Ascending aorta (tissue), 2 donors: ENCODE measurements at regions not wholly inside any gene's neighbourhood (a gene's known extent, or its start where the extent isn't known, plus 50 kb on each side); places are given as distances from the start of the nearest gene placed in this dataset.
A peak's percentile ranks its signal among the peaks of the same experiment; 100 is the strongest.
"Not testable (repeated sequence)": the region's sequence is repeated elsewhere in the genome, so short reads cannot be mapped to it uniquely, and the experiment has no call there.

Experiments used
- DNase-seq, 2 donors: peaks; one replicate each; pipeline ENCODE4 v3.0.0-alpha.2; 2019; ENCODE audit warnings: low spot score in 2 of 2
- H3K27ac ChIP-seq, 2 donors: fragments of 200-600 bp; sonication (generic); one replicate each; pipeline ENCODE4 v1.5.1; 2016 to 2017; ENCODE audit warnings: mild to moderate bottlenecking in 1 of 2
- H3K27me3 ChIP-seq: fragments of 200-600 bp; sonication (generic); one replicate; pipeline ENCODE4 v1.5.1; 2017
- H3K36me3 ChIP-seq, 2 donors: fragments of 200-600 bp; sonication (generic); one replicate each; pipeline ENCODE4 v1.5.1; 2016
- H3K4me1 ChIP-seq, 2 donors: fragments of 200-600 bp; sonication (generic); one replicate each; pipeline ENCODE4 v1.5.1; 2016 to 2017; ENCODE audit warnings: mild to moderate bottlenecking in 1 of 2
- H3K4me3 ChIP-seq, 2 donors: fragments of 200-600 bp; sonication (generic); one replicate each; pipeline ENCODE4 v1.5.1; 2016 to 2017; ENCODE audit warnings: mild to moderate bottlenecking in 1 of 2
- H3K9me3 ChIP-seq, 2 donors: fragments of 200-600 bp; sonication (generic); one replicate each; pipeline ENCODE4 v1.5.1; 2016
- intact Hi-C: fragments of 100-400 bp; cut with DNase I; formaldehyde crosslinking; loops from one replicate; pipeline ENCODE4 v1.15.1; 2023
- TF ChIP-seq, protein P1 (sequence below), 3 experiments: fragments of 200-600 bp in 2 of 3; fragments of 450-650 bp in 1 of 3; sonication (generic) in 2 of 3; IDR thresholded peaks; one replicate each; pipeline ENCODE4 v1.5.1; 2016 to 2019; ENCODE audit warnings: antibody characterized with exemption in 3 of 3, mild to moderate bottlenecking in 1 of 3, moderate library complexity in 1 of 3

DNA sequence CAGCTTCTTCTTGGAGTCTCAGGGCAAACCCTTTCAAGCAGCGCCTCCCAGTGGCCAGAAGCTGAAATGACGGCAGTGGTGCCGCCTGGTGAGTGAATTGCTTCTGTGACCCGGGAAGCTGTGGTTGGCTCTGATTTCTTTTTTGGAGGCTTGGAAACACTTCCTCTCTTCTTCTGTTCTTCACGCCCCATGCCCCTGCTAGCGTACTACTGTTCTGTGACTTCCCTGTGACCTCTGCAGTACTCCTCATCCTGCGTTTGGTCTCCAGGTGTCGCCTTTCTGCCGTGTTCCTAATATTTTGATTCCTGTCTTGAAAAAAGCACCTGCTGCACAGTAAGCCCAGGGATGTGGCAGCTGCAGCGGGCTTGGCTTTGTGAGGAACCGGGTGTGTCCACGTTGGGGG, 176.4 kb downstream of the ADRA2C start:
- H3K36me3 ChIP-seq, H3K27me3 ChIP-seq, H3K9me3 ChIP-seq, H3K4me1 ChIP-seq, intact Hi-C loops, H3K27ac ChIP-seq, H3K4me3 ChIP-seq: not testable (repeated sequence)
- TF ChIP-seq, protein P1, sequence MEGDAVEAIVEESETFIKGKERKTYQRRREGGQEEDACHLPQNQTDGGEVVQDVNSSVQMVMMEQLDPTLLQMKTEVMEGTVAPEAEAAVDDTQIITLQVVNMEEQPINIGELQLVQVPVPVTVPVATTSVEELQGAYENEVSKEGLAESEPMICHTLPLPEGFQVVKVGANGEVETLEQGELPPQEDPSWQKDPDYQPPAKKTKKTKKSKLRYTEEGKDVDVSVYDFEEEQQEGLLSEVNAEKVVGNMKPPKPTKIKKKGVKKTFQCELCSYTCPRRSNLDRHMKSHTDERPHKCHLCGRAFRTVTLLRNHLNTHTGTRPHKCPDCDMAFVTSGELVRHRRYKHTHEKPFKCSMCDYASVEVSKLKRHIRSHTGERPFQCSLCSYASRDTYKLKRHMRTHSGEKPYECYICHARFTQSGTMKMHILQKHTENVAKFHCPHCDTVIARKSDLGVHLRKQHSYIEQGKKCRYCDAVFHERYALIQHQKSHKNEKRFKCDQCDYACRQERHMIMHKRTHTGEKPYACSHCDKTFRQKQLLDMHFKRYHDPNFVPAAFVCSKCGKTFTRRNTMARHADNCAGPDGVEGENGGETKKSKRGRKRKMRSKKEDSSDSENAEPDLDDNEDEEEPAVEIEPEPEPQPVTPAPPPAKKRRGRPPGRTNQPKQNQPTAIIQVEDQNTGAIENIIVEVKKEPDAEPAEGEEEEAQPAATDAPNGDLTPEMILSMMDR (IDR thresholded peaks at IDR 0.05): peak; percentile 29 to 51 (median 45)
- peak in 1 of 2 donors; percentile 82 for DNase-seq

DNA sequence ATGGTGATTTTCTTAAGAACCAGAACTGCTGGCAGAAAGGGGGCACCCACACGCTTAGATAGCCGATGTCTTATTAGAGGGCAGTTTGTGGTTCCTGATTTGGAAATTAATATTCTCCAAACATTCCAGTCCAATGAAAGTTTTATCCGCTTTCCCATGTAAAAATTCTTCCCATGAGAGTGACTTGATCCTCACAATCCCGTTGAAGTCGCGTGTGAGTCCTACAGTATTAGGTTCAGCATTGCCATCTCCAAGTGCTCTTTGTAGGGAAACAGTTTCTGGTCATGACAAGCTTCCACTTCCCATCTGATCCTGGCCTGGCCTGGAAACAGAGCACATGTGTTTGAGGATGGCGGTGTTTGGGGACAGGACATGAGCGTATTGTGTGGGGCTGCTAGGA, 176.9 kb downstream of the ADRA2C start:
- H3K36me3 ChIP-seq, H3K9me3 ChIP-seq, H3K27me3 ChIP-seq, H3K27ac ChIP-seq, DNase-seq, H3K4me3 ChIP-seq, H3K4me1 ChIP-seq, intact Hi-C loops: not testable (repeated sequence)

DNA sequence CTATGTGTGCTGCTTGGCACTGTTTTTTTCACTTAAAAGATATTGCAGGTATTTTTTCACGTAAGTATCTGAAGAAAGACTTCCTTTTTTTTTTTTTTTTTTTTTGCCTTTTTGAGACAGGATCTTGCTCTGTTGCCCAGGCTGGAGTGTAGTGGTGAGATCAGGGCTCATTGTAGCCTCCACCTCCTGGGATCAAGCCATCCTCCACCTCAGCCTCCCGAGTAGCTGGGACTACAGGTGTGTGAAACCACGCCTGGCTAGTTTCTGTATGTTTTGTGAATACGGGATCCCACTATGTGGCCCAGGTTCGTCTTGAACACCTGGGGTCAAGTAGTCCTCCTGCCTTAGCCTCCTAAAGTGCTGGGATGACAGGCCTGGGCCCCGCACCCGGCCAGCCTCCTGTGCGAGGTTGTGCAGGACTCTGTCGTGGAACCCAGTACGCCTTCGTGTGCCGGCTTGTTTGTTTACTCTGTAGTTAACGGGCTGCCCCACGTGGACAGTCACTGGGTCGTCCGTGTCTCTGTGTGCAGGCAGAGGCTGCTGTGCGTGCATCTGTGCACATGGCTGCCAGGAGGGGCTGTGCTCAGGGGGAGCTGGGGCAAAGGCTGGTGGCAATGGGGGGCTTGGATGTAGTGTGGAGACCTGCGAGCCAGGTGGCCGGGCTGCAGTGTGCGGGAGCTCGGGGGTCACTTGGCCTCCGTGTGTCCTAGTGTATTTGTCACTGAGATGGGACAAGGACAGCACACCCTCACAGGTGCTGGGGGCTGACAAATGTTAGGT, 179.5 kb downstream of the ADRA2C start:
- Histone ChIP-seq H3K4me3 (no peak overlapping the region), H3K27me3 (no peaks in the 10 kb centered on the region), H3K27ac (no peak overlapping the region), H3K36me3 (peaks cover 0 to 10% of the 10 kb centered on the region in 2 donors), H3K9me3 (no peaks in the 10 kb centered on the region), H3K4me1 (no peaks in the 10 kb centered on the region)
- no peak for DNase-seq
- TF ChIP-seq, protein P1 (IDR thresholded peaks at IDR 0.05): no peak
- intact Hi-C loops: no loop called here

DNA sequence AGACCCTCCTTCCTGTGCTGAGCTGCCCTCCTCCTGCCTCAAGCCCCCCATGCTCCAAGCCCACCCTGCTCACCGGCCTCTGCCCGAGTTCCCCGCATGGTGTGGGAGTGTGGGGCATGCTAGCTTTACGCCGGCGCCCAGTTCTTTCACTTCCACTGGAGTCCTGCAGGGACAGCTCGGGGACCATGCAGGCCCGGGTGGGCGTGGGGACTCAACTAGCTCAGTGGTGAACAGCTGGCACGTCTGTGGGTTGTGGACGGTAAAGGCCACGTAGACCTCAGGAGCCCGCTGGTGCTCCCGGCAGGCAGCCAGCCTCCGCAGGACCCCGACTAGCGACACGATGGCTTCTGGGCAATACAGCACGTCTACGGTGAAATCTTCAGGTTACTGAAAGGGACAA, 180.4 kb downstream of the ADRA2C start:
- intact Hi-C loops, DNase-seq: not testable (repeated sequence)

DNA sequence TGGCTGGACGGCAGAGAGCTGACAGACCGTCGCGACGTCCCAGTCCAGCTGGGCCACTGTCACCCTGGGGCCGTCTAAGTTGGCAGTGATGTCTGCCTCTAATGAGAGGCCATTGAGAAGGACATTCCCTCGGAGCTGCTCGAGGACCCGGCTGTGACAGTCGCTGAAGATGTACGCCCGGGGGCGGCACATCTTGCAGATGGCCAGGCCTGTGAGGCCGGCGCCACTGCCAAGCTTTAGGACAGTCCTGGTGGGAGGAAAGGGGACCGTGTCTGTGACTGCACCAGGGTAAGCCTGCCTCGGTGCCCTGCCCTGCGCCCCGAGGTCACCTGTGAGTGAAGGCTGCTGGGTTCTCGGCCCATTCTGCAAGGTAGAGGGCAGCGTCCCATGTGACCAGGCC, 181.6 kb downstream of the ADRA2C start:
- DNase-seq, H3K27ac ChIP-seq, intact Hi-C loops, H3K4me1 ChIP-seq, H3K4me3 ChIP-seq, H3K36me3 ChIP-seq, H3K9me3 ChIP-seq, H3K27me3 ChIP-seq: not testable (repeated sequence)

More for the DNA sequence above, 180.4 kb downstream of the ADRA2C start:
- not testable (repeated sequence) for H3K4me1 ChIP-seq, H3K4me3 ChIP-seq, H3K27ac ChIP-seq, H3K36me3 ChIP-seq, H3K27me3 ChIP-seq, H3K9me3 ChIP-seq

DNA sequence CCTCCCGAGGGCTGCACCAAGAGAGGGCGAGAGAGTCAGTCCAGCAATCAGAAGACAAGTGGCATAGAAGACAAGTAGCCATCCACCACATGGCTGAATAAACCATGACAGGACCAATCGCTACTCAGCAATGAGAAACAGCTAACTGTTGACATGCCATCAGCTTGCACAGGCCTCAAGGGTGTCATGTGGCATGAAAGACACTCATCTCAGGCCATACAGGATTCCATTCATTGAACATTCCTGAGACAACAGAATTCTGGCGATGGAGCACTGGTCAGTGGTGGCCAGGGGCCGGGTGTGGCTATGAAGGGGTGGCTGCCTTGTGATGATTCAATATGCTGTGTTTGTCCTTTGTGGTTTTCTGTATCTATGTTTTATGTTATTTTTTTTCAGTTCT, 182.0 kb downstream of the ADRA2C start:
- H3K36me3 ChIP-seq, DNase-seq, intact Hi-C loops, H3K4me1 ChIP-seq, H3K27me3 ChIP-seq, H3K4me3 ChIP-seq, H3K27ac ChIP-seq, H3K9me3 ChIP-seq: not testable (repeated sequence)

DNA sequence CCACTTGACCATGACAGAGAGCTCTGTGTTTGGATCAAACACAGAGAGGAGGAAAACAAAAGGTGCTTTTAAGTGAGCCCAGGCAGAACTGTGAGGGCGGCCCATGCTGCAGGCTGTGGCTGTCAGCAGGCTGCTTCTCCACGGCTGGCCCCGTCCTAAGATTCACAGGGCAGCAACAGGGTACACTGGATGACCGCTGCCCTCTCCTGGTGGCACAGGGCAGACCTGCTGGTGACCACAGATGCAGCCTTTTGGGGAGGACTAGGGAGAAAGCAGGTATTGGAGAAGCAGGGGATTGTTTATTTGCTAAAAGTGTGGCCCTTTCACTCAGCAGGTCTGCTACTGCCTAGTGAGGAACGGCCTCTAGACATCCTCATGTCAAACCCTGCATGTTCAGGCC, 183.7 kb downstream of the ADRA2C start:
- DNase-seq, H3K27ac ChIP-seq, H3K9me3 ChIP-seq, H3K27me3 ChIP-seq, H3K4me1 ChIP-seq, H3K36me3 ChIP-seq, H3K4me3 ChIP-seq: not testable (repeated sequence)
- TF ChIP-seq, protein P1 (IDR thresholded peaks at IDR 0.05): peak in 2 of 3 experiments; percentile 10 to 36
- intact Hi-C loops: loop anchor here (5.0 to 10.0 kb wide), 5 partner anchors 185 to 1705 kb away; partner anchors contain the start of genes ADRA2C, CFAP99, HAUS3 and POLN

DNA sequence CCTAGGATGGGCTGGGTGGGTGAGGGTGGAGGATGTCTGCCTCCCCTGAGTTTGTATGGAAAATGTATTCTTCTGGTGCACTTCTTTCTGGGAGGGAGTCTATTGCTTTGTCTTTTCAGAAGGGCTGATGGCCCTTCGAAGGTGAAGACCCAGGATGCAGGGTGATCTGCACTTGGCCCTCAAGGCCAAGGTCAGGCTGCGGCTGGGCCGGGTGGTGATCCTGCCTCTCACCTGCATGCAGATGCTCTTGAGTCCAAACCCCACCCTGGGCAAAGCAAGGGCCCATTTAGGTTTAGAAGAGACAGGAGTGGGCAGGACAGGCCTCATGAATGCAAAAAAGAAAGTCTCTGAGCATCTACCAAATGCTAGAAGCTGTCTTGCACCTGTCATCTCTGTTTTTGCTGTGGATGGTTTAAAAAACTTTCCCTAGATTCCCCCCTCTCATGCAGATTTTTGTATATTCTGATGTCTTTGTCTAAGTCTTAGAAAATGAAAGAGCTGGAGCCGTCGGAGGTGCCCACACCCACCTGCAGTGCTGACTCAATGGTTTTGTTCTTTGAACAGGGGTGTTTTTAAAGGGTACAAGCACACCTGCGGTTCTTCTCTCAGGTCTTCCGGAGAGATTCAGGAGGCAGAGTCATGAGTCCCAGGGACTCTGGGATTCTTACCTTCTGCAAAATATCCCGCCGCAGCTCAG, 186.4 kb downstream of the ADRA2C start:
- not testable (repeated sequence) for H3K36me3 ChIP-seq, H3K9me3 ChIP-seq, H3K27me3 ChIP-seq, DNase-seq, H3K4me1 ChIP-seq, H3K27ac ChIP-seq, H3K4me3 ChIP-seq
- intact Hi-C loops: loop anchor here (5.0 to 10.0 kb wide), 5 partner anchors 188 to 1708 kb away; partner anchors contain the start of genes ADRA2C, CFAP99, HAUS3 and POLN

DNA sequence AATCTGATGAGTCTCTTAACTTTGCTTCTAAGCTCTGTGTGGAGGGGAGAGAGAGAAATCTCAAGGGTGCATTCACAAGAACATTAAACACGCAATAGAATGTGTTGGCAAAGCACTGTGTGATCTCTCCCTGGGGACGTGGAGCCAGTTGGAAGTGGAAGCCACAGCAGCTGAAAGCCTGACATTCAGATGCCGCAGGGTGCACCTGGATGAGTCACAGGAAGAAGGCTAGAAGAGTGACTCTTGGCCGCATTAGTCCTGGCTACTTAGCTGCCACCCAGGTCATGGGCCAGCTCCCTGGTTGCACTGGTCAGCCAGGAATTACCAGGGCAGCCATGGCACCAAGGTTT, 186.9 kb downstream of the ADRA2C start:
- not testable (repeated sequence) for H3K4me1 ChIP-seq, H3K9me3 ChIP-seq, DNase-seq, H3K4me3 ChIP-seq, H3K27me3 ChIP-seq, H3K27ac ChIP-seq, H3K36me3 ChIP-seq
- intact Hi-C loops: loop anchor here (5.0 to 10.0 kb wide), 5 partner anchors 188 to 1708 kb away; partner anchors contain the start of genes ADRA2C, CFAP99, HAUS3 and POLN

DNA sequence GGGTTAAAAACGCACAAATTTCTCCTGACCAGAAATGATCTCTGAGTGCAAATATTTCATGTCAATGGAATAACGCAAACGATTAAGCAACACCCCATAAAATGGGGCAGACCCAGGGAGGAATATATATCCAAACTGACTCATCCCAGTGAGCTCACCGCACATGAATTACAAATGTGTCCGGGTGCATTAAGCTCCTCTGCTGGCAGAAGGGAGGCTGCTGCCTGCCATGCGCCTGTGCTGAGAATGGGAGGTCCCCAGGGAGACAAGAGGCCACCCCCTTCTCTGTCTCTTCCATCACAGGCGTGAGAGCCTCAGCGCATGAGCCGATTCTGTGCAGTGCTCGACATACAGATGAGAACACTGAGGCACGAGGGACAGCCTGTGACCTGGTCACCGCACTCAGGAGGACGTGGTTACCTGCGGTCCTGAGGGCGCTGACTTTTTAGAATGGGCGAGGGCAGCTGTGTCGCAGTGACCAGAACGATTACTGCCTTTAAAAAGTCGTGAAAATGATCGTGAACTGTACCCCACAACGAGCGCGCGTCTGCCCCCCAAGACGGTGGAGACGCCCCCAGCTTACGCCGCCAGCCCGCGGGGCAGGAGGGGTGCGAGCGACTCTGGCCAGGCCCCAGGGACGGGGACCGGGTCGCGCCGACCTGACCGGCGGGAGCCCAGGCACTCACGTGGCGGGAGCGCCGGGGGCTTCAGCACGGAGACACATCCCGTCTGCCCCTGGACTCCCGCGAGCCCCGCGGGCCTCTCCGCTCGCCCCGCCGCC, 188.5 kb downstream of the ADRA2C start:
- H3K36me3 ChIP-seq, H3K4me1 ChIP-seq, H3K27me3 ChIP-seq, H3K9me3 ChIP-seq: not testable (repeated sequence)
- Histone ChIP-seq H3K4me3 (peak overlapping the region; percentile 77 to 89), H3K27ac (peak overlapping the region; percentile 81)
- peak in 1 of 2 donors; percentile 87 for DNase-seq
- intact Hi-C loops: loop anchor here (1.0 to 10.0 kb wide), 8 partner anchors 190 to 1710 kb away; partner anchors contain the start of genes ADRA2C, CFAP99, HAUS3 and LRPAP1
